K562 (cell line): ENCODE measurements at regions not wholly inside any gene's neighbourhood (a gene's known extent, or its start where the extent isn't known, plus 50 kb on each side); places are given as distances from the start of the nearest gene placed in this dataset.

Source experiments
- ATAC-seq: fragments of 200-7000 bp; cut with Tn5 transposase; 3 replicates; pipeline ENCODE4 v1.9.1; 2020; ENCODE audit warnings: moderate library complexity
- BruUV-seq: library from RNA; stranded (reverse); fragments of 400-500 nt; replicated peaks from 2 replicates; lab custom pipeline; 2021; lab: Mats Ljungman, UMichigan
- CTCF ChIA-PET: fragments of 300-600 bp; formaldehyde crosslinking; extraction: SDS; loops from one replicate; lab custom pipeline; 2021; ENCODE audit warnings: low intra/inter-chr PET ratio; lab: Yijun Ruan, JAX
- POLR2A ChIA-PET: fragments of 300-600, 350-650 bp; sonication (Branson Sonifier 250); formaldehyde crosslinking; extraction: SDS; loops from one replicate; lab custom pipeline; 2021; ENCODE audit warnings: antibody characterized with exemption, inconsistent platforms; lab: Yijun Ruan, JAX
- DNase-seq, 4 experiments: peaks; one replicate each; pipeline versions ENCODE4 v3.0.0 to v3.0.0-alpha.2; 2011 to 2018; ENCODE audit warnings: low spot score in 3 of 4, mixed read lengths in 3 of 4; ENCODE audit errors: extremely low read depth in 1 of 4
- FAIRE-seq: peaks from 2 replicates; lab custom pipeline; 2011; peaks lifted over from hg19 to GRCh38; lab: Jason Lieb, UNC
- H2AFZ ChIP-seq: 2 replicates; pipeline ENCODE4 v1.6.0; 2011; ENCODE audit warnings: low read depth, low read length, control low read depth, inconsistent platforms
- H3K27ac ChIP-seq: fragments of 200-600 bp; 3 replicates; pipeline ENCODE4 v1.8.0; 2011; ENCODE audit warnings: low read depth, mild to moderate bottlenecking, control low read depth, inconsistent platforms, low read length, moderate library complexity, mixed read lengths; ENCODE audit errors: extremely low read depth
- H3K27me3 ChIP-seq, 2 experiments: fragments of 300-600 bp in 1 of 2; 2 replicates in 1 of 2; 3 replicates in 1 of 2; pipeline versions ENCODE4 v1.6.0 to v1.8.0; 2011; ENCODE audit warnings: inconsistent platforms in 2 of 2, low read length in 2 of 2, mild to moderate bottlenecking in 1 of 2, mixed read lengths in 1 of 2, moderate library complexity in 1 of 2; ENCODE audit not compliant: control insufficient read depth in 2 of 2, insufficient read depth in 2 of 2
- H3K36me3 ChIP-seq: fragments of 300-600 bp; 3 replicates; pipeline ENCODE4 v1.8.0; 2011; ENCODE audit warnings: mild to moderate bottlenecking, low read length, inconsistent platforms; ENCODE audit not compliant: control insufficient read depth, insufficient read depth
- H3K4me1 ChIP-seq, 2 experiments: fragments of 200-600 bp in 1 of 2; replicated peaks in 1 of 2; 2 replicates in 1 of 2; 3 replicates in 1 of 2; pipeline versions ENCODE4 v1.5.1 to v1.8.0; 2011; ENCODE audit warnings: inconsistent platforms in 2 of 2, low read length in 2 of 2, mild to moderate bottlenecking in 1 of 2, mixed read lengths in 1 of 2, moderate library complexity in 1 of 2; ENCODE audit not compliant: control insufficient read depth in 2 of 2, insufficient read depth in 2 of 2
- H3K4me2 ChIP-seq: 2 replicates; pipeline ENCODE4 v1.6.1; 2011; ENCODE audit warnings: low read length, control low read depth, inconsistent platforms, mixed read lengths; ENCODE audit not compliant: insufficient read depth
- H3K4me3 ChIP-seq: fragments of 200-600 bp; sonication (generic), shearing (Covaris generic); 2 replicates; pipeline ENCODE4 v1.5.1; 2016; ENCODE audit warnings: control low read depth, inconsistent platforms
- H3K79me2 ChIP-seq: fragments of 200-600 bp; 3 replicates; pipeline ENCODE4 v1.8.0; 2011; ENCODE audit warnings: low read length, inconsistent platforms; ENCODE audit not compliant: control insufficient read depth, insufficient read depth
- H3K9ac ChIP-seq, 2 experiments: 2 replicates each; pipeline versions ENCODE4 v1.6.0 to v1.6.1; 2011; ENCODE audit warnings: low read depth in 2 of 2, low read length in 2 of 2, control low read depth in 1 of 2, inconsistent platforms in 1 of 2, mild to moderate bottlenecking in 1 of 2, mixed read lengths in 1 of 2; ENCODE audit not compliant: insufficient read depth in 1 of 2
- H3K9me1 ChIP-seq: one replicate; pipeline ENCODE4 v1.6.0; 2011; ENCODE audit warnings: inconsistent platforms, mild to moderate bottlenecking, low read length, moderate library complexity; ENCODE audit not compliant: control insufficient read depth, insufficient read depth
- H3K9me3 ChIP-seq: replicated peaks from 2 replicates; pipeline ENCODE4 v1.5.1; 2011; ENCODE audit warnings: low read depth, low read length, inconsistent platforms; ENCODE audit not compliant: control insufficient read depth, insufficient read depth
- H4K20me1 ChIP-seq: replicated peaks from 2 replicates; pipeline ENCODE4 v1.6.1; 2011; ENCODE audit warnings: low read length, inconsistent platforms, mixed read lengths; ENCODE audit not compliant: control insufficient read depth, insufficient read depth
- DMBX1 ChIP-seq: fragments of 250-450 bp; sonication (Bioruptor Pico); IDR thresholded peaks from 2 replicates; pipeline ENCODE4 v1.8.0; 2022; ENCODE audit warnings: inconsistent platforms, mild to moderate bottlenecking, moderate library complexity, borderline replicate concordance
- SMAD4 ChIP-seq: fragments of 250-450 bp; sonication (Bioruptor Pico); conservative IDR thresholded peaks from 2 replicates; pipeline ENCODE4 v1.8.0; 2021; ENCODE audit warnings: inconsistent platforms, mild to moderate bottlenecking, moderate library complexity
- TEAD4 ChIP-seq, 2 experiments: sonication (generic) in 1 of 2; formaldehyde crosslinking in 1 of 2; IDR thresholded peaks; 2 replicates each; pipeline versions ENCODE4 v1.6.1 to v1.8.0; 2012 to 2022; ENCODE audit warnings: borderline replicate concordance in 1 of 2, inconsistent platforms in 1 of 2, low read length in 1 of 2, mild to moderate bottlenecking in 1 of 2, missing genetic modification reagents in 1 of 2
- ZNF316 ChIP-seq: fragments of 450-650 bp; IDR thresholded peaks from 2 replicates; pipeline ENCODE4 v1.6.1; 2016
- WGBS: fragments of 100-300 bp; shearing (Covaris generic); methylation state at CpG from one replicate; pipeline ENCODE4 v1.1.6; 2016; ENCODE audit warnings: low coverage, mixed read lengths; ENCODE audit not compliant: insufficient coverage; ENCODE audit errors: missing lambda C conversion rate; 5-methylcytosine and 5-hydroxymethylcytosine counted together
- in situ Hi-C: fragments of 300-500 bp; cut with MboI; formaldehyde crosslinking; loops from 4 replicates; pipeline ENCODE4 v1.15.0; 2018; ENCODE audit warnings: inconsistent platforms, mixed read lengths
- intact Hi-C: fragments of 100-400 bp; cut with micrococcal nuclease; formaldehyde crosslinking; loops from 2 replicates; pipeline ENCODE4 v1.14.2; 2022
- TF ChIP-seq, protein P1 (sequence below), 3 experiments: fragments of 200-800 bp in 1 of 3; sonication (Bioruptor generic) in 1 of 3; sonication (generic) in 1 of 3; formaldehyde crosslinking in 1 of 3; IDR thresholded peaks; 2 replicates each; pipeline versions ENCODE4 v1.6.1 to v1.8.0; 2016 to 2022; ENCODE audit warnings: mild to moderate bottlenecking in 2 of 3, missing compliant biosample characterization in 2 of 3, missing genetic modification characterization in 2 of 3, missing genetic modification reagents in 1 of 3

GRCh38 chr4:126995235-126995634 lies 637.5 kb upstream of the INTU start (continued):
- TF ChIP-seq, protein P1, sequence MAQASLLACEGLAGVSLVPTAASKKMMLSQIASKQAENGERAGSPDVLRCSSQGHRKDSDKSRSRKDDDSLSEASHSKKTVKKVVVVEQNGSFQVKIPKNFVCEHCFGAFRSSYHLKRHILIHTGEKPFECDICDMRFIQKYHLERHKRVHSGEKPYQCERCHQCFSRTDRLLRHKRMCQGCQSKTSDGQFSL (CRISPR knock-in tag; IDR thresholded peaks at IDR 0.05), result no peak
- TF ChIP-seq, protein P1 (tag; IDR thresholded peaks at IDR 0.05), result peak in 1 of 2 experiments; percentile 65; a peak in 2 of 4 replicates
- no peak for TF ChIP-seq ZNF316
- TF ChIP-seq SMAD4, result peak; percentile 60
- TF ChIP-seq DMBX1 (CRISPR knock-in tag), result 0 out of 2 replicates have a peak, but pooled peaks have one; percentile 30

DNA sequence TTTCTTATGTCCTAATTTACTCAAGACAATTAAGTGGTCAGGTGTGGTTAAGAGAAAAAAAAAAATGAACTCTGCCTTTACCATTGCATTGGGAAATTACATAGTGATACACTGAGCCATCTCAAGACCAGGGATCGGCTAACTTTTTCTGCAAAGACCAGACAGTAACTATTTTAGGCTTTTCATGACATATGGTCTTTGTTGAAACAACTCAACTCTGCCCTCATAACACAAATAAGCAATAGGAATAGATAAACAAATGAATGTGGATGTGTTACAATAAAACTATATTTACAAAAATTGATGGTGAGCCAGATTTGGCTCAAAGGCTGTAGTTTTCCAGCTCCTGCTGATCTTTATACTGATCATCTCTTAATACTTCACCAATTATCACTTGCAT lies 632.6 kb upstream of the INTU start:
- no peaks in the 10 kb centered on the region for H3K36me3 ChIP-seq
- no peaks in the 10 kb centered on the region for H4K20me1 ChIP-seq
- DNase-seq (no peak), FAIRE-seq (no peak), ATAC-seq (no peak)
- no peak overlapping the region for H3K4me2 ChIP-seq
- H3K4me1 ChIP-seq, result no peaks in the 10 kb centered on the region
- no peak overlapping the region for H3K9ac ChIP-seq
- no peak for TF ChIP-seq TEAD4 (IDR thresholded peaks at IDR 0.05; ENCODE audit: low read length)
- TF ChIP-seq TEAD4 (CRISPR knock-in tag; IDR thresholded peaks at IDR 0.05; ENCODE audit: borderline replicate concordance), result no peak
- CTCF ChIA-PET, result no interaction called here
- H3K9me1 ChIP-seq, result no peaks in the 10 kb centered on the region
- POLR2A ChIA-PET, result no interaction called here
- H3K27me3 ChIP-seq, result no peaks in the 10 kb centered on the region
- no peaks in the 10 kb centered on the region for H3K9me3 ChIP-seq
- H3K79me2 ChIP-seq, result no peaks in the 10 kb centered on the region
- WGBS, result 27% methylated on average over 1 of the region's 1 CpG
- no peak overlapping the region for H3K27ac ChIP-seq
- intact Hi-C loops (no loop called here), in situ Hi-C loops (no loop called here)
- no peak overlapping the region for H2AFZ ChIP-seq
- no peak overlapping the region for H3K4me3 ChIP-seq
- BruUV-seq, result no TSS peak
